Lung microvascular endothelial cell (primary cell): ENCODE measurements at regions not wholly inside any gene's neighbourhood (a gene's known extent, or its start where the extent isn't known, plus 50 kb on each side); places are given as distances from the start of the nearest gene placed in this dataset.

Experiments
- DNase-seq, 2 donors: peaks; one replicate each; pipeline versions ENCODE4 v3.0.0 to v3.0.0-alpha.2; 2010; ENCODE audit warnings: low read depth in 2 of 2

DNA sequence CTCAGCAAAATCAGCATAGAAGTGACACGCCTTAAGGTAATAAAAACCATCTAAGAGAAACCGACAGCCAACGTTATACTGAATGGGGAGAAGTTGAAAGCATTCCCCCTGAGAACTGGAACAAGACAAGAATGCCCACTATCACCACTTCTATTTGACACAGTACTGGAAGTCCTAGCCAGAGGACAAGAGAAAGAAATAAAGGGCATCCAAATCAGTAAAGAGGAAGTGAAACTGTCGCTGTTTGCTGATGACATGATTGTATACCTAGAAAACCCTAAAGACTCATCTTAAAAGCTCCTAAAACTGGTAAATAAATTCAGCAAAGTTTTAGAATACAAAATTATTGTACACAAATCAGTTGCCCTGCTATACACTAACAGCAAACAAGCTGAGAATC, 393.3 kb downstream of the KIF4B start:
- no peak for DNase-seq

- DNase-seq = no peak
Observed at GRCh38 chr5:155408465-155408864, 394.9 kb downstream of the KIF4B start.

- no peak for DNase-seq
Observed at GRCh38 chr5:155416765-155417164, 403.2 kb downstream of the KIF4B start.

- DNase-seq = no peak
Observed at GRCh38 chr5:155418960-155419579, 405.5 kb downstream of the KIF4B start.

DNA sequence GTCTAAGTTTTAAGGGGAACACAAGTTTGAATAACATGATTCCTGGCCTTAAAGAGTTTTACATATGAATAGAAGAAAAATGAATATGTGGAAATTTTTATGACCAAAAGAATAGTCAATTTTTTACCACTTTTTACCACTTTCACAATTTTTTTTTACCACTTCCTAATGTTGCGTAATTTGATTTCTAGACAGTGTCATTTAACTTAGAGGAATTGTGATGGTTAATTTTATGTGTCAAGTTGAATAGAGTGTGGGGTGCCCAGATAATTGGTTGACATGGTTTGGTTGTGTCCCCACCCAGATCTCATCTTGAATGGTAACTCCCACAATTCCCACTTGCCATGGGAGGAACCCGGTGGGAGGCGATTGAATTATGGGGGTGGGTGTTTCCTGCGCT, 416.6 kb downstream of the KIF4B start:
- no peak for DNase-seq

DNA sequence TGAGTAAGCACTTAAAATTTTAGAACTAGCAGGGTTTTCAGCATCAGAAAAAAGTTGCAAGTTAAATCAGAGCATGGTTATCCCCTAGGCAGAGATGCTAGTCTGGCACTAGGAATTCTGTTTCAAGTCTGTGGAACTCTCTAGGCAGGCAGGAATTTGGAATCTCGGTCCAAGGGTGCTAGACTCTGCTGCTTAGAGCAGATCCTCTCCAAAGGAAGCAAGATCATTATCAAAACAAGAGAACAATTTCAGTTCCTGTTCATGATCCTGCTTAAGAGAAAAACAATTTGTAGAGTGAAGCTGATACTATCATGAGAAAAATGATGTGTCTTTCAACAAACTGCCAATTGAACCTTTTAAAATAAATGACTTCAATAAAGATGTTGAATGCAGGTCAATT, 420.7 kb downstream of the KIF4B start:
- DNase-seq = no peak

GRCh38 chr5:155434681-155435080, 421.1 kb downstream of the KIF4B start:
- no peak for DNase-seq

DNA sequence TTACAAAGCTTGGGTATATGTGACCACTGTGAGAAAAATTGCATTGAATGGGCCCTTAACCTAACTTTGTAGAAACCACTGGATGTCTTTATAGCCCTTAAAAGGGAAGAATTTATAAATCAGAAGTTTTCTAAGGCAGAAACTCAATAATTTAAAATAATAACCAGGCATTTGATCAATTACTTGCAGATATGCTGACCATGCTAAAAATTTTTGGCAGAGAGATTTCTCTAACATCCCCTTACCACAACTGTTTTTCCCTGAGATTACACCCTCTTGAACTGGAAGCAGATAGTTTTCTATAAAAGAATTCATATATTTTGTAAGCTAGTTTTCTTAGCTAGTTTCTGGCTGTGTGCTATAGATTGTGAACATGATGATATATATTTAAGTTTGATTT, 428.3 kb downstream of the KIF4B start:
- DNase-seq = no peak

GRCh38 chr5:155451106-155451505, 437.6 kb downstream of the KIF4B start:
- DNase-seq = no peak

- no peak for DNase-seq
Observed at GRCh38 chr5:155455791-155456514, 442.4 kb downstream of the KIF4B start.

DNA sequence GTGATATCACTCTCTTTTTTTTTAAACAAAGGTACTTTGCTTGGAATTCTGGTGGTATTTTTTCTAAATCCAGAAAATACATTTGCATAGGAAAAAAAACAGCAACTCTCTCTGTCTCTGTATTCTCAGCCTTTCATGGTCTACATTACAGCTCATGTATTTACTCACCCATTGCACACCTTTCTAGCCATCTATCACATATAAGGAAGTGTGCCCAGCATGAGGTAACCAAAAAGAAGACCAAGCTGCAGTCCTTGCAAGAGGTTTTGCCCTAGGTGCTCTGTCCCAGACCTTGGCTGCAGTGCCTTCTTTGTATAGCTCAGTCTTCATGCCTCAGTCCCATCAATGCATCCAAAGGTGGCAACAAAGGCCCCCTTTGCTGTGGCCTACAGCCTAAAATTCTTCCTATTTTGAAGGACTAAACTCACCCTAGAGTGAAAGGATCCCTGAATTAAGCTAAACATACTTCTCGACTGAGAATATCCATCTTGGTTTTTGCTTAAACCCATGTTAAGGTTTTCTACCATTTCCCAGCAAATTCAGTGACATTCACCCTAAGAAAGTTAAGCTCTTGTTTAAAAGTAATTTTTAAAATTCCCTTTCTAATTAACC, 446.4 kb downstream of the KIF4B start:
- DNase-seq = no peak

GRCh38 chr5:155460501-155460931, 447.0 kb downstream of the KIF4B start:
- DNase-seq = no peak

DNA sequence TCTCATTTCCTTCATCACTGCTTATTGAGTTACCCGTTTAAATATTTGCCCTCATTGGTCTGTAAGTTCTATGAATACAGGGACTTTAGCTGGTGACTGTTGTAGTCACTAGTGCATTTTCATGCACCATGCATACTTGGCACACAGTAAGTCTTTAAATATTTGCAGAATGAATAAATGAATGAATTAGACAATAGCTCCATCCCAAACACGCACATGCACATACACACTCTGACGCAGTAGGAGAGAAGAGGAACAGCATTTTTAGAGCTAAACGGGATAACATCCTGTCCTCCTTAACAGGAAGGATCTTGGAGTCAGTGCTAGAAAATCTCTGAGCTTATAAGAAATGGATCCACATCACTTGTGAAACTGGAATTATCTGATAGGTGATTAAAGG, 447.7 kb downstream of the KIF4B start:
- DNase-seq = no peak

DNA sequence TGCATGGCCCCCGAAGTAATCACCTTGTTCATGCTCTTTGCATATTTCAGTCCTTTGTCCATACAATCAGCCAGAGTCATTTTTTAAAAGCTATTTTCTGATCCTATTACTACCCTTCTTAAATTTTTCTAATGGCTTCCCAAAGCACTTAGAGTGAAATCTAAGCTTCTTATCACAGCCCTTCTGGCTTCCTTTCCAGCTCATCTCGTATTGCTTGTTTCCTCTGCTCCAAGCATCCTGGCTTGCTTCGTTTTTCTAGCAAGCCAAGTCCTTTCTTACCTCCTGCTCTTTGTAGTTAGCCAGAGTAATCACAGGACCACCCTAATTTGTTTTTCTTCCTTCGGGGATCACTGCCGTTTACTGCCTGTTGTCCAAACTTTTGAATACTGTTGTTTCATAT, 453.3 kb downstream of the KIF4B start:
- DNase-seq = no peak

GRCh38 chr5:155471027-155471426, 457.5 kb downstream of the KIF4B start:
- DNase-seq = no peak

GRCh38 chr5:155472780-155473179, 459.2 kb downstream of the KIF4B start:
- DNase-seq = no peak

DNA sequence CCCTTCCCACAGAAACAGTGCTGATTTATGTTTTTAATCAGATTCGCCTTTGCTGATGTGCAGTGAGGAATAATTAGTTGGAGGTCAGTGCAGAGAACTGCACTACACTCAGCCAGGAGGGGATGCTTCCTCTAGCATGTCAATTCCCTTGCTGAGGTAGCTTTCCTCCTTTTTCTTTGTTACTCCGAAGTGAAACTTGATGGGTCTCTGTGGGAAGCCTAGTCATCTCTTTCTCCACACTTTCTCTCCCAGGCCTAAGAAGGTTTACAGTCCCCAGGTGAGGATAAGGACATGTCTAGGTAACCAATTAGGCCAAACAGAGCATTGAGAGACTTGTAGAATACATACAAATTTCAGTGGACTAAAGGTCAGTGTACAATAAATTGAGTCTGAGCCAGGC, 461.8 kb downstream of the KIF4B start:
- no peak for DNase-seq

DNA sequence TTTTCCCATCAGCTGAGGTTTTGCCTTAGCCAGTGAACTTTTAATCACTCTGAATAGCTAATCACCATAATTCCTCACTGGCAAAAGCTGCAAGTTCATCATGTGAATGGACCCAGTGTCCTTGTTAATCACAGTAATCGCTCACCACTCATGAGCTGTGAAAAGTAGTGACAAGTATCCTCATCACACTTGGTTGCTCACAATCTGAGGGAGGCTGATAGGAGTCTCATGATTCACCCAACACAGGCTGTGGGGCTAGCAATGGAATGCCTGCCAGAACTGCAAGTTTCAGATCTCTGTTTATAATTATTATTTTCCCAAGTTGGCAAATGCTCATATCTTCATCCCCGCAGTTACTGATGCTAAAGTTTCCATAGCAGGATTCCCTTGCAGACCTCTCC, 467.2 kb downstream of the KIF4B start:
- DNase-seq = no peak

GRCh38 chr5:155481182-155481581, 467.6 kb downstream of the KIF4B start:
- no peak for DNase-seq

DNA sequence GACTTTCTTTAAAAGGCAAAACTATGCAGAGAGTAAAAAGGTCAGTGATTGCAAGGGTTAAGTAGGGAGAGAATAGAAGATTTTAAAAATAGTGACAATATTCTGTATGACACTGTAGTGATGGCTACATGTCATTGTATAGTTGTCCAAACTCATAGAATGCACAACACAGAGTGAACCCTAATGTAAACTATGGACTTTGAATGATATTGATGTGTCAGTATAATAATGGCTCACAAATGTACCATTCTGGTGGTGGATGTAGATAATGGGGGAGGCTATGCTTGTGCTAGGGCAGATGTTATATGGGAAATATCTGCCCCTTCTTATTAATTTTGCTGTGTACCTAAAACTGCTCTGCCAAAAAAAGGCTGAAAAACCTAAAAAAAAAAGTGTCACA, 468.9 kb downstream of the KIF4B start:
- no peak for DNase-seq

GRCh38 chr5:155485386-155485785, 471.8 kb downstream of the KIF4B start:
- no peak for DNase-seq

GRCh38 chr5:155489949-155490348, 476.4 kb downstream of the KIF4B start:
- DNase-seq = no peak

DNA sequence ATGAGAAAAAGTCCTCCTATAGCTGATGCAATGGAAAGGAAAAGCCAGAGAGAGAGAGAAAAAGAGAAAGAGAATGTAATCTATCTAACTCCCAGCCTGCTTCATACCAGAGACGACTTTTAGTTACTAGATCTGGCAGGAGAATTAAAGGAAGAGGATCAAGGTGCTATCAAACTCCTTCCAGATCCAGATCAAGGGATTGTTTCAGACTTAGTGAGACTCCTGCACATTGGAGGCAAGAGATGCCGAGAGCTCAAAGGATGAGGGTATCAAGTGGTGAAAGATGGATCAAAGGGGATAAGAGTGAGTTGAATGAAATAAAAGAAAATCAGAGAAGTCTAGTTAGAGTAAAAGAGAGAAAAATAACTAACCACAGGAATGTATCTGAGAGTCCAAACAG, 478.6 kb downstream of the KIF4B start:
- no peak for DNase-seq
